ENCODE measurements at regions not wholly inside any gene's neighbourhood (a gene's known extent, or its start where the extent isn't known, plus 50 kb on each side); places are given as distances from the start of the nearest gene placed in this dataset.

- Histone ChIP-seq H3K27ac (ENCODE audit: insufficient read length, low read depth, low read length) (no peak overlapping the region), H3K9me3 (ENCODE audit: control insufficient read depth, low read depth, low read length) (no peaks in the 10 kb centered on the region), H2BK5ac (ENCODE audit: insufficient read length, low read length) (no peak overlapping the region), H3K23me2 (ENCODE audit: insufficient read length, low read depth, low read length, poor library complexity, severe bottlenecking) (no peaks in the 10 kb centered on the region), H2BK120ac (ENCODE audit: low read depth, low read length, poor library complexity, severe bottlenecking) (no peak overlapping the region), H3T11ph (ENCODE audit: low read length) (no peak overlapping the region), H4K91ac (ENCODE audit: insufficient read length, low read depth, low read length) (no peak overlapping the region), H2AFZ (ENCODE audit: low read length) (no peak overlapping the region), H3K4me2 (ENCODE audit: insufficient read depth, insufficient read length, low read length) (no peak overlapping the region), H2AK5ac (ENCODE audit: insufficient read length, low read length) (no peak overlapping the region), H3K4me1 (ENCODE audit: insufficient read depth, low read length) (no peaks in the 10 kb centered on the region), H3K23ac (ENCODE audit: insufficient read length, low read depth, low read length) (no peak overlapping the region), H2BK12ac (ENCODE audit: insufficient read length, low read depth, low read length) (no peak overlapping the region), H2BK15ac (ENCODE audit: low read depth, low read length) (no peak overlapping the region), H3K79me1 (ENCODE audit: insufficient read depth, low read depth, low read length, poor library complexity, severe bottlenecking) (no peaks in the 10 kb centered on the region), H3K27me3 (ENCODE audit: insufficient read depth, low read length) (no peaks in the 10 kb centered on the region), H3K79me2 (ENCODE audit: insufficient read depth, low read length) (no peaks in the 10 kb centered on the region), H4K8ac (replicated peaks; ENCODE audit: insufficient read length, low read depth, low read length) (no peak overlapping the region), H2BK20ac (ENCODE audit: low read depth, low read length, poor library complexity, severe bottlenecking) (no peak overlapping the region), H3K9ac (ENCODE audit: extremely low read depth, insufficient read length, low read length) (no peak overlapping the region), H4K5ac (ENCODE audit: insufficient read length, low read depth, low read length) (no peak overlapping the region), H3K4ac (ENCODE audit: low read depth, low read length) (no peak overlapping the region), H3K14ac (ENCODE audit: insufficient read depth, low read length) (no peak overlapping the region), H3K56ac (ENCODE audit: insufficient read length, low read depth, low read length) (no peak overlapping the region), H3K18ac (ENCODE audit: insufficient read length, low read depth, low read length) (no peak overlapping the region), H4K20me1 (ENCODE audit: control insufficient read depth, insufficient read depth, insufficient read length) (no peaks in the 10 kb centered on the region)
- no peak overlapping the region for H3K4me3 Mint-ChIP-seq
- no peak overlapping the region for H3K27ac Mint-ChIP-seq
- WGBS (ENCODE audit: extremely low coverage, insufficient read length, low lambda C conversion rate): no CpG with 5 or more reads among the region's 2 CpGs
- DNase-seq: no peak
- TF ChIP-seq CTCF (conservative IDR thresholded peaks at IDR 0.05): no peak
- no peaks in the 10 kb centered on the region for H3K27me3 Mint-ChIP-seq (ENCODE audit: low read depth)
- H3K4me1 Mint-ChIP-seq: peaks cover 5 to 7% of the 10 kb centered on the region in 2 experiments; a peak in 2 of 4 replicates
- H3K36me3 Mint-ChIP-seq (ENCODE audit: insufficient read depth in 1 of 3, low read depth in 3 of 3): no peaks in the 10 kb centered on the region
- H3K9me3 Mint-ChIP-seq: no peaks in the 10 kb centered on the region
Measured at GRCh38 chr11:95715777-95716241, 73.8 kb downstream of the FAM76B start.
